Inflammatory macrophage treated with lipopolysaccharide for 1 hour (primary cell): ENCODE measurements at regions not wholly inside any gene's neighbourhood (a gene's known extent, or its start where the extent isn't known, plus 50 kb on each side); places are given as distances from the start of the nearest gene placed in this dataset.
A peak's percentile ranks its signal among the peaks of the same experiment; 100 is the strongest.

Source experiments
- DNase-seq, 2 donors: peaks; one replicate each; pipeline ENCODE4 v3.0.0-alpha.2; 2020 to 2022

DNA sequence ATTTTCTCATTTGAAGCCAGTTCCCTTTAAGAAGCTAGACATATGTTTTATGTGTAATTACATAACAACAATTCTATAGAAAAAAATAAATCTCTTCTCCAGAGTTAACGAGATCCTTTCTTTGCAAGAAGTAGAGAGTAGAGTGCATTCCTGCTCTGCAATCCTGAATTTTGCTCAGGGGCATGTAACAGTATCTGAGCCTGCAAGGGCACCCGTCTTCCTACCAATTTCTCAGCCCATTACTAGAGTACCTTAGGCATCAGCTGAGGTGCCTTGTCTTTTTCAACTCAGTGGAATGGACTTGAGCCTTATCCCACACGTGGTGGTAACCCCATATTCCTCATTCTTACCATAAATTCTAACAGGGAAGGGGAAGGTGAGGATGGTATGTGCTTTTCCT is 205.9 kb downstream of the IKZF2 start:
- DNase-seq: no peak

DNA sequence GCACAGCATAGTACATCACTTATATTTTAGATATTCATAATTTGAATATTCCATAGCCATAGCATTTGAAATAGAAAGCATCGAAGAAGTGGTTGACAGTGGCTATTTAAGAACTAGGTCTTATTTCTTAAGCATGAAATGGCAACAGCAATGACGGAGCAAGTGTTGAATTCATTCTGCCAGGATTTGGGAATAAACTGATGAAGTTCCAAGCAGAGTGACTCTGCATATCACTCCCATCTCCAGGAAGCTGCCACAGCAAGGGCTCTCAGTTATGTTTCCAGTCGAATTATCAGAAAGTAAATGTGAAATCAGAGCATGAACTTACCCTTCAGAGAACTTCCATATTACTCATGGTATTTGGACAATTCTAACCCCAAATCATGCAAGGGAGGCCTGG is 208.1 kb downstream of the IKZF2 start:
- DNase-seq: no peak

DNA sequence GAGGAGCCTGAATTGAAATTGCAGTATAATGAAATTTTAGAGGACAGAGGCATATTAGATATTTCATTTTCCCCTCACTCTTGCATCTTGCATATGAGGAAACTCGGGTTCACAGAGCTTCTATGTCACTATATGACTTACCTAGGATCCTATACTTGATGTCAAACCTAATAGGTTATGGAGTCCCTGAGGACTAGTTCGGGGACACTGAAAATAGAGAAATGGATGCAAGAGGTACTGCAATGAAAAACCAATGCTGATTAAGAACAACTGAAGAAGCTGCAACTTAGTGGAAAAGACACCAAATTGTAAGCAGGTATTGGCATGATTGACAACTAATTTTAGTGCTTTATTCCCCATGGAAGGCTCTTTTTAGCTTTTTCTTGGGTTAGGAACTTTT is 210.1 kb downstream of the IKZF2 start:
- no peak for DNase-seq

DNA sequence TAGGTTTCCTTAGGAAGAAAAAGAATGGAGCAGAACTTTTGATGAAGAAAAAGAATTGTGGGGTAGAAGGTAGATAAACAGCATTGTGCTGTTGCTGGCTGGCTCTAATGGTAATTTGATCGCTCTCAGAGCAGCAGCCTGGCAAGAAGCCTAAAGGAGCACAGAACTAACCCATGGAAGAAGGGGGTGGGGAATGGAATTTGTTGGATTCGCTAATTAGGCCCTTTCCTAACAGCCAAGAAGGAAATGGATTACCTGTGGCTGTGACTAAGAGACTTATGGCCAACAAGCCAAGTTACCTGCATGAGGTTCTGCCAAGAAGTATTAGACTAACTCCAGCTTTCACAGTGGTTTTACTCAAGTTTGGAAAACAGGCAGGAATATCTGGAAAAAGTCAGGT is 210.6 kb downstream of the IKZF2 start:
- no peak for DNase-seq

DNA sequence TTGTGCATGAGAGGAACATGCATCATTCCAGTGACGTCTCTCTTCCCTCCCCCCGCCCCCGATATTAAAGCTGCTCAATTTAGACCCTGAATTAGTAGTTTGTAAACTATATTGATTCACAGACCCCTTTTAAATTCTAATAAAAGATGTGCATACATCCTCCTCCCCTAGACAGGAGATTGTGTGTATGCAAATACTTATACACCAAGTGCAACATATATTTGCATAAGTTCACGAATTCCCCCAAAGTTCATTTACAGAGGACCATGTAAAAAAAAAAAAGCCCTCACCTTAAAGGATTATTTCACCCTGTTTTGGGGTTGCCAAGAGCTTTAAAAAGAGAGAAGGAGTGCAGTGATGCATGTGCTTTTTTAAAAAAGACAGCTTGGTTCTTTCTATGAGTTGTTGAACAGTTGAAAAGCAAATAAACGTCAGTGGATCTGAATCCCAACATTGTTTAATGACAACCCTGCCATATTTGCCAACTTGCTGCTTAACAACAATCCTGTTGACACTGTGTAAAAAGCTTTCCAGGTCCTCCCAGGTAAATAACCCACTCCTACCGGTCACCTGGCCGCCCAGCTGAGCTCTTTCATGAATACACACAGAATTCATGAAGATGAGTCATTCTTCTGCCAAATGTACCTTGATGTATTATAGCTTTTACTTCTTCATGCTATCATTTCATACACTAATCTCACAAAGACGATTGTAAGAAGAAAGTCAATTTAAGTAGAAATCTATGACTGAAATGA is 211.5 kb downstream of the IKZF2 start:
- no peak for DNase-seq

DNA sequence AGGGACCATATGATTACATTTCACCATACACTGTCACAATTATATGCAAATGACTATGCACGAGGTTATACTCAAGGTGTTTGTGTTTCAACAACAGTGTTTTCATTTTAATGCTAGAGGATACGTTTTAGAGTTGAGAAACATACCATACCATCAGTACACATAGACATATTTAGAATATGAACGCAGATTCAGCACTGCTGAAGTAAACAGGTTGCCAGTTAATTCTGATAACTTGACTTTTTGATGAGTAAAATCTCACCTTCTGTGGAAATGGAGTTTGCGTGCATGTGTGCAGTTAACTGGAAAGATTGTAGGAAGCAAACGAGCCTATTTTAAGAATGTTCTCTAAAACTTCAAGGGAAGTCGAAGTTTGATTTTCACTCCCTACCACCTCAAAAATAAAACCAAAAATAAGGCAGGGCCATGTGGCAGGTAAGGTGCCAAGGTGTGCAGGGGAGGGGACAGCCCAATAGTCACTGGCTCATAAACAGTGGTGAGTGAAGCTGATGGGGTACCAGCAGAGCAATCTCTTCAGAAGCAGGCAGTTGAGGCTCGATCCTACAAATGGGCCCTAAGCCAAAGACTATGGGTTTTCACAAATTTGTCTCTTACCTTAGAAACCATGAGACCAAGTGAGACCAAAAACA is 213.1 kb downstream of the IKZF2 start:
- DNase-seq: no peak

DNA sequence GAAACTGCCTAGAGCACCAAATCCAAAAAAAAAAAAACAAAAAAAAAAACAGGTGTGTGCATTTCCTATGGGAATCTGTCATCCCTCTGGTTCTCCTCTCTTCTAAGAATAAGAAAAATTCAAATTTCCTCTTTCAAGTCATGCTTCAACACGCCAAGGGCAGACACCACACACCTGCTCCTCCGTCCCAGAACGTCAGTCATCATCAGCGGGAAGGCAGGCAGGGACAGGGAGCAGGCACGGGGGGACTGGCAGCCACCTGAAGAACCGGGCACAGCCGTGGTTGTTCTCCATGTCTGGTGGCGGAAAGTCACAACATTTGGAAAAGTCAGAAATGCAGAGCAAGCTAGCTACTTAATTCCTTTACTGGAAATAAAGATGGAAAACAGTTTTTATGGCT is 214.8 kb downstream of the IKZF2 start:
- no peak for DNase-seq

DNA sequence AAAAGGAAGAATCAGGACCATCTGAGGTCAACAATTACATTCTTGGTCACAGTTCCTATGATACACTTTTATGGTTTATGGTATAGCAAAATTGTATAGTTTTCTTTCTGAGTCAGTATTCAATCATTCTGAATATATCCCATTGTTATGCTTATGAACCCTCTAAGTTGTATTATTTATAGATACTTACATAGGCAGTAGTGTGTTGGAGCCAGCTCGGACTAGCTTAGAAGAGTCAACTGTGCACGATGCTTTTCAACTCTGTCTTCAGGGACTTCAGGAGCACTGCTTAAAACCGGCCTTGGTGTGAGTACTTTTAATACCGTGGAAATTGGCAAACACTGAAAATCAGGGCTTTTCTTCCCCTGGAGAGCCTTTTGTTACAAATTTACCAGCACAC is 215.7 kb downstream of the IKZF2 start:
- DNase-seq: no peak

DNA sequence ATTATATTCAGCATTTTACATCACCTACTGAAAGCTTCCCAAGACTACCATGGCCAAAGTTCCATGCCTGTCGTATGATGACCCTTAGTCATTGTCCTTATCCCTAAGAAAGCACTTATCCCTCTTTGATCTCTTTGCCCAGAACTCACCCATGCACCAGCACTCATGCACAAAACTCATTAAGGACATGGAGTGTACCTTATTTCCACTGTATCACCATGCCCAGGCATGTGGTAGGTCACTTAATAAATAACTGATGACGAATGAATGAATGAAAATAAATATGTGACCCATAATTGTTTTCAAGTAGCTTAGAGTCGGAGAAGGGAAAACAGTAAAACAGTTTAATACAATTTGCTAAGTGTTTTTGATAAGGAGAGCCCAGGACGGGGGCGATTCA is 220.1 kb downstream of the IKZF2 start:
- no peak for DNase-seq

DNA sequence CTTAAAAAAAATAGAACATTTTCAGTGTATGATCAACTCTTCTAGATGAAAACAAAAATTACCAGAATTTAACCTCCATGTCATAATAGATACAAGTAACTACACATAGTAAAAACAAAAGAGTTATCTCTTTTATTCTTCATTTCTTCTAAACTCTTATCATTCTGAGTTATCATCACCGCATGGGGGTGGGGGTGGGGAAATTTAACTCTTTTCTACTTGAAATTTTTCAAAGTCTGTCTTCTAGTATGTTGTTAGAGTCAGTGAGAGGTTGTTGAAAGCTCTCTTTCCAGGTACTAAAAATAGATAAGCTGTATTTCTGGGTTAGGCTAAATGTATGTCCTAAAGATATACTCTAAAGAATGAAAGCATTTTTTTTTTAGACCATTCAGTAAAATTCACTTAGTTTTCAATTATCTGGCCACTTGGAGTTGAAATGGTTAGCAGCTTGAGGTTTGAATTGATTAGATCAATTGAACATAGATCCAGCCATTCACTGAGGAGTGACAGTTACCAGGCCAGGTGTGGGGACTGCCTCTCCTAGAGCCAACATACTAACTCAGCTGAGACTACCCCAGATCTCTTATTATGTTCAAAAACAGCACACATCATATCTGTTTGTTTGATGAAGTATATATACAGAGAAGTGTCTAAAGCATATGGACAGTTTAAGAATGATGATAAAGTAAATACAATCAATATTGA is 220.7 kb downstream of the IKZF2 start:
- no peak for DNase-seq

DNA sequence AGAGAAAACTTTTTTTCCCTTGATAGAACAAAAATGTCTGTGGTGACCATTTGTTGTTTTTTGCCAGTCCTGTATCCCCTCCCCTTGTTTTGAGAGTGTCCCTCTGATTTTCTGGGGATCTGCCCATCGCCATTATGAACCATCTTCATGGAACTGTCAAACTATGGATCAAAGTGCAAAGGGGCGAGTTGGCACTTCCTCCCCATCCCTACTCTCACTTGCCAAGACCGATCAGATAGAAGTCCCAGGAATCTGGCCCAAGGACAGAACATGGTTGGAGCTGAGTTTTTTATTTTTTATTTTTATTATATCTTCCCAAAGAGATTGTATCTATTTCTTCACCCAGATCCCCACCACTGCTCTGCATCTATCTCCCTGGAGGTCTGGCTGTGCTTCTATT is 221.4 kb downstream of the IKZF2 start:
- no peak for DNase-seq

DNA sequence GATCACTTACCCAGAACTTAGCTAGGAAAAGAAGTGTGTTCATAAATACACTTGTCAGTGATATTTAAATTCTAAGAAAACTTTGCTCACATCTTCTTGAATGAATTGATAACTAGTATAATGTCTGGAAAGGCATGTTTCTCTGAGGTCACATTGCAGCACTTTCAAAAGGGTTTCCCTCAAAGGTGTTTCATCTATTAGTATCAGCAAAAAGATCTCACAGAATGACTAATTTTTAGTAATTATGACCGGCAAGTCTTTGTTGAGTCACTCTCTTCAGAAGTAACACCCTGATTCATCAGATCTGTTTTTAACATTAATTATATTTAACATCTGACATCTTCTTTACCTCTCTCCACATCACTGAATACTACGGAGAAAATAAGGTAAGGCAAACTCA is 222.3 kb downstream of the IKZF2 start:
- no peak for DNase-seq

DNA sequence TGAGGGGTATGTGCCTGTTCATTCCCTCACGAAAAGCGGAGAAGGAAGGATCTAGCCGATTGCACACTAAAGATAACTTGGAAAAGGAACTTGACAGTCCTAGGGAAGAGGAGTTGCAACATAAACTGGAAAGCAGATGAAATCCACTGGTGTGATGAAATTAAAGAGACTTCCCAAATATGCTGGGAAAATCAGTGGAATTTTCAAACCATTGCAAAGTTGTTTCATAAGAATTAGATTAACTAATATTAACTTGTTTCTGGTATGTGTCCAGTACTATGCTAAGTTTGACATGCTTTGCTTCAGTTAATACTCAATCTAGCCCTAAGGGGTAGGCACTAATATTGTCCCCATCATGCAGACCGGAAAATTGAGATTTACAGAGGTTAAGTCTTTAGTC is 222.7 kb downstream of the IKZF2 start:
- DNase-seq: peak; percentile 15 to 19

DNA sequence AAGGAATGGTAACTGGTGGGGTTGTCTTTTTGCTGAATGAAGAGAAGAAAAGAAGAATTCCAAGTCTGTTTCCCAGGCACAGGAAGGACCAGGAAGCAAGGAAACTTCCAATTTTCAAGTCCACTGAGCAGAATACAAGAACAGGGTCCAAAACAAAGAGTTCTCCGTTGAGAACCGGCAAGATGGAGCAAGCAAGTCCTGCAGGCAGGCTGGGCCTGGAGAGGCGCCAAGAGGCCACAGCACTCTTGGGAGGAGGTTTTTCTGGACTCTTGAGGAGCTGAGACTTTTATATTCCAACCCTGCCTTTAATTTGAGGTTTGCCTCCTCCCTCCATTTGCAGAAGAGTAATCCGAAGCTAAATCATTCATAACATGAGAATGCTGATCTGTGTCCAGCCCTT is 224.5 kb downstream of the IKZF2 start:
- DNase-seq: no peak

DNA sequence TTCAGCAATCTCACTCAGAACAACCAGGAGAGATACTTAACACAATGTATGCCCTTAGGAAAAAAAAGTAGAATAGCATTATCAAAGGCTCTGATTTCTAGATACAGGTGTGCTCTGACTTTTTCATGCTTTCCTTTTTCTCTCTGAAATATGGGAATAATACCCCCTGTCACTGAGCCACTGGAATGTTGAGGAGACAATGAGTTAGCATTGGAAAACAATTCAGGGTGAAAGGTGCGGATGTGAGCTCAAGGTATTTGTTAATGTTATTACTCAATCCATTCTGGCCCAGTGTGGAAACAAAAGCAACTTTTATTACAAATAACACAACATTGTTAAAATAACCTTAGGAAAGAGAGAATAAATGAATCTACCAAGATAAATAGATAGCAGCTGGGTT is 228.0 kb downstream of the IKZF2 start:
- DNase-seq: no peak

DNA sequence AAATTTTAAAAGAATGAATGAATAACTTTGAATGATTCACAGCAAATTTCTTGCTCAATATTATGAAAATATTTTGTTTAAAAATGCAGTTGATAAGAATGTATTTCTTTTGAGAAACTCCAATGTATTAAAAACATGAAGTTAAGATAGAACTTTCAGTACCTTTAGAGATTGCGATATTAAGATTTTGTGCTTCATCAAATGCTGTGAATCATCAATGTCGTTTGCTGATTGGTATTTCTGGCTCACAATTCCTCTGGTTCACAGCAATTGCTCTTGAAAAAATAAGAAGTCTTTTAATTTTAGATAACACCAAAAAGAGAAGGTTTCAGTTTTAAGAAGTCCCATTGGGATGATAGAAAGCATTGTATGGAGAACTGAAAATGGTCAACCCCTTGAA is 228.7 kb downstream of the IKZF2 start:
- DNase-seq: no peak

DNA sequence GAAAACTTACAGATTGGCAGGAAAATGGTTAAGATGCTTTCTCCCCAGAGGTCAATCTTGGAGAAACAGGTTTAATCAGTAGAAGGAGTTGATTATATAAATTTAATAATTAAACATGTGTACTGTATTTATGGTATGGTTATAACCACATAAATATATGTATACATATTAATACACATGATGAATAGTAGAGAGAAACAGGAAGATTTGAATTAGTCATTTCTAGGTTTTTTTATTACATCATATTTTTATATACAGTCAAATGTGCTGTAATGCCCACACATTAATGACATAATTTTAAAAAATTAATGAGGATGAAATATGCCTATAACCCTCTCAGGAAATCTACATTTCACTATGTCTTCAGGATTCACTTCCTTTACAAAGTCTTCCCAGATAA is 229.7 kb downstream of the IKZF2 start:
- no peak for DNase-seq

DNA sequence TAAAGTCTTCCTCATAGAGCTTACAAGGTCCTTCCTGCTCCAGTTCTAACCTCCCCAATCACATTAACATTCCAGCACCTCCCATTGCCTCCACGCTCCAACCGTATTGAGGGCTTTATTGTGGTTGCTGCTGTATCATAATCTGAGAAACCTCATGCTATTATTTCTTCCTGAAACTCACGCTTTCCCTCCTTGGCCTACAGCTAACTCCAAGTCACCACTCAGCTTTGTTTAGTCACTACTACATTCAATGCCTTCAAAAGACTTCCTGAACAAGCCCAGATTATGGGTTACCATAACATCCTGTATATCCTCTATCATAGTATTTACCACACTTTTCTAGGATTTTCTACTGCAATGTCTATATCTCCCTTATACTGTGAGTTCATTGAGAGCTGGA is 230.4 kb downstream of the IKZF2 start:
- no peak for DNase-seq

DNA sequence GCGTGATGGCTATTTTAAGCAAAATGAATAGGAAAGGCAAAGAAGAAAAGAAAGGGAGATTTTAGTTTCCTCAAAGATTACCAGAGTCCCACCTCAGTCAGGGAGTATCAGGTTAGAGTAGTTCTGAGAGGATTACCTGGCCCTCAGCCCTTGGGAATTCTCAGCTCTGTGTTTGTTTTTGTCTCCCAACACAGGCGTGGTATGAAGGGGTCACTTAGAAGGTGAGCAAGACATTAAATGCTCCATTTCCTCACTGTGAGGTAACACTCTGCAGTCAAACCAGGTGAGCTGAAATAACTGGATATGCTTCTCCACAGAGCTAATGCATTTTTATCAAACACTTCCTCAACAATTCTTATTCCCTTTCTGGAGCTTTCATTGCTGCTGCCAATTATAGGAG is 232.2 kb downstream of the IKZF2 start:
- DNase-seq: no peak

DNA sequence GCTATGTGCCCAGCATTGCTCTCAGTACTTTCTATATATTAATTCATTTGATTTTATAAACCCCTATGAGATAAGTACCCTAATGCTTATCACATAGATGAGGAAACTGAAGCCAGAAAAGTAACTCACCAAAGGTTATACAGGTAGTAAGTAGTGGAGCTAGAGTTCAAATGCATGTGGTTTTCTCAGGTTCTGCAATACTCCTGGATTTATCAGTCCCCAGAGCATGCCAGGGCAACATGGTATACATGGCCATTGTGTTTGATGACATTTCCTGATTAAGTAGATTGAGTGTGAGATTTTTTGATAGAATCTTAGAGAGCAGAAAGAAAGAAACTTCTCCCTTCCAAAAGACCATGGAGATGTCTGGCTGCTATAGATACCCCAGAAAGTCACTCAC is 233.1 kb downstream of the IKZF2 start:
- DNase-seq: no peak

DNA sequence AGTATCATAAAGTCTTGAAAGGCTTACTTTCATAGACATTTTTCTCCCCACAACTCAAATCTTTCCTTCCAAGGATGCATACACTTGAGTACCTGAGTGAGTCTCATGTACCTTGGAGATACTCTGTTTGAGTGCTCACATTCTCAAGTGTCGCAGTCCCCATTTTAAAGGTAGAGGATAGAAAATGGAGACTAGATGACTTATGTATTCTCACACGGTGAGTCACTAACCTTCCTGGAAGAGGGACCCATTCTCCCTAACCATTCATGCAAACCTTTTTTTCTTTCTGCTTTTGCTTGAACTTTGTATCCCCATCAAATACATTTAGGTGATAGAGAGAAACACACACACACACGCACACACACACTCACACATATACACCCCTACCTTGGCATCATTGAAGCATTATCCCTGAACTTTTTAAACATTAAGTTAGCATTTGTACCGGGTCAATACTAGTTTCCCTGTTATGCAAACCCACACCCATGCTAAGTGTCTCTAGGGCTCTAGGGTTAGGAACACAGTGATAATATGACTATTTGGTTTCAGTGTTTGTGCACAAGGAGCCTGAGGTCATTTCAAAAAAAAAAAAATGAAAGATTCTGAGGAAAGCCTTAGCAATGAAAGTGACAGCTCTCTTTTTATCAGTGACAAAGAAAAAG is 236.2 kb downstream of the IKZF2 start:
- no peak for DNase-seq

DNA sequence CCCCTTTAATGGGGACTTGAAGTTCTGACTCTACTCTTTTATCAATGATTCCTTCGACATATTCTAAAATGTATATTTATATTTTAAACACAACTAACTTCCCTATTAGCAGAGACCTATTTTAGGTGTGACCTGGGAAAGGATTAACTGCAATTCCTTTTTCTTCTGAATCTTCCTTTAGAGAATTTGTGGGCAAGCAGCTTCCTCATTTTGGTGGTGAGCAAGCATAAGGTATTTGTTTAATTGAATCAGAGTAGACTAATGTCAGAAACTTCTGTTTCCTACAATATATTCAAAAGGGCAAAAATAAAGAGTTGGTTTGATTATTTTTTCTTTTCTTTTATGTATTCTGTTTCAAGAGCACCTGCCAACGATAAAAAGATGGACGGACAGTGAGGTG is 237.0 kb downstream of the IKZF2 start:
- peak in 1 of 2 donors; percentile 14 for DNase-seq

DNA sequence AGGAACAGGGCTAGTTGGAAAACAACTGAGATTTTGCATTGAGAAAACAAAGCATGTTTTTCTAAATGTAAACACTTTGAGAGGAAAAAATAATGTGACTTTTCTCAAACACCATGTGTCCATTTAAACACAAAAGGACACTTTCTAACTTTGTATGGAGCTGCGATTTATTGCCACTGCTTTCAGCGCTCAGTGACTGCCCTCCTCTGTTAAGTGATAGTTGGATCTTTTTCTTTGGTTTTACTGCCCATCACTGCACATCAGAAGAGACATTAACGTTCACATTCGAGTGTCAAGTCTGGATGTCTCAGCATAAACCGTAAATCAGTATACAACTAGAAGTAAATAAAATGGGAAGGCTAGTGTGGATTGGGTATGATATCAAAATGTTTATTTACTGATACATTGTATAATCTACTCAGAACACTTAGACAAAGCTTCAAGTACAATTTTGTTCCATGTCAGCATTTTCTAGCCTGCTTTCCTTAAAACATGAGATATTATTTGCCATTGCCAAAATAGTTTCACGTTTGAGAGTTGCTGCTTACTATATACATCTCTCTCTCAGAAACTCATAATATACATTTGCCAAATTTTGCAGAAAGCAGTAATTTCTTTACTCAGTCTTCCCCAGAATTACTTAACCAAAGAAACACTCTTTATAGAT is 237.6 kb downstream of the IKZF2 start:
- no peak for DNase-seq
